Neural cell (in vitro differentiated cells): ENCODE measurements at regions not wholly inside any gene's neighbourhood (a gene's known extent, or its start where the extent isn't known, plus 50 kb on each side); places are given as distances from the start of the nearest gene placed in this dataset.

Source experiments
- POLR2AphosphoS5 ChIP-seq: IDR thresholded peaks from 2 replicates; pipeline ENCODE4 v1.6.1; 2012
- TF ChIP-seq, protein P1 (sequence below): fragments of 450-650 bp; IDR thresholded peaks from 2 replicates; pipeline ENCODE4 v1.5.1; 2014; ENCODE audit warnings: antibody characterized with exemption, mild to moderate bottlenecking, moderate library complexity; ENCODE audit not compliant: poor library complexity, severe bottlenecking

DNA sequence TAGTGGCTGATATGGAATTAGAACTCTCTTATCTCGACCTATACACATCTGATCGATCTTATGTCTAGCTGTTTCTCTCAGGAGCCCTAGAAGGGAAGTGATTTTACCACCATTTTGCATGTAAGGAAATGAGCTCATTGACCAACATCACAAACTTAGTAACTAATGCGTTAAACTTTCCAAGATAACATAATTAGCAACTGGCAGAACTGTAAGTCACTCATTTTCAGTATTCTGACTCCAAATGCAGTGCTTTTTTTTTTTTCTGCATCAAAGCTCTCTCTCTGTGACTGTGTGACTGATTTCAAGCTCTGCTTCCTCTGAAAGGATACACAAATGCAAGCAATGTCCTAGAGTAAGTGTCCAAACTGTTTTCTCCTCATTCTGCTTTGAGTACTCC, 68.1 kb upstream of the FBXL7 start:
- TF ChIP-seq, protein P1, sequence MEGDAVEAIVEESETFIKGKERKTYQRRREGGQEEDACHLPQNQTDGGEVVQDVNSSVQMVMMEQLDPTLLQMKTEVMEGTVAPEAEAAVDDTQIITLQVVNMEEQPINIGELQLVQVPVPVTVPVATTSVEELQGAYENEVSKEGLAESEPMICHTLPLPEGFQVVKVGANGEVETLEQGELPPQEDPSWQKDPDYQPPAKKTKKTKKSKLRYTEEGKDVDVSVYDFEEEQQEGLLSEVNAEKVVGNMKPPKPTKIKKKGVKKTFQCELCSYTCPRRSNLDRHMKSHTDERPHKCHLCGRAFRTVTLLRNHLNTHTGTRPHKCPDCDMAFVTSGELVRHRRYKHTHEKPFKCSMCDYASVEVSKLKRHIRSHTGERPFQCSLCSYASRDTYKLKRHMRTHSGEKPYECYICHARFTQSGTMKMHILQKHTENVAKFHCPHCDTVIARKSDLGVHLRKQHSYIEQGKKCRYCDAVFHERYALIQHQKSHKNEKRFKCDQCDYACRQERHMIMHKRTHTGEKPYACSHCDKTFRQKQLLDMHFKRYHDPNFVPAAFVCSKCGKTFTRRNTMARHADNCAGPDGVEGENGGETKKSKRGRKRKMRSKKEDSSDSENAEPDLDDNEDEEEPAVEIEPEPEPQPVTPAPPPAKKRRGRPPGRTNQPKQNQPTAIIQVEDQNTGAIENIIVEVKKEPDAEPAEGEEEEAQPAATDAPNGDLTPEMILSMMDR, result no peak
- TF ChIP-seq POLR2AphosphoS5, result no peak
